OCI-LY7 (cell line): ENCODE measurements at regions not wholly inside any gene's neighbourhood (a gene's known extent, or its start where the extent isn't known, plus 50 kb on each side); places are given as distances from the start of the nearest gene placed in this dataset.

Experiments
- CTCF ChIP-seq: fragments of 200-600 bp; sonication (generic); conservative IDR thresholded peaks from 2 replicates; pipeline ENCODE4 v1.5.1; 2014; ENCODE audit warnings: mild to moderate bottlenecking, antibody characterized with exemption, low read length, moderate library complexity, mixed read lengths
- EZH2phosphoT487 ChIP-seq: fragments of 200-600 bp; sonication (generic); IDR thresholded peaks from 2 replicates; pipeline ENCODE4 v1.6.1; 2018; ENCODE audit warnings: low read depth, borderline replicate concordance, mild to moderate bottlenecking, mixed run types, antibody characterized with exemption, low read length, moderate library complexity, mixed read lengths

- no peak for TF ChIP-seq CTCF
- TF ChIP-seq EZH2phosphoT487, result no peak
Observed at GRCh38 chr1:17930635-17931034, 175.5 kb downstream of the ACTL8 start.
